GM18868 (cell line): ENCODE measurements at regions not wholly inside any gene's neighbourhood (a gene's known extent, or its start where the extent isn't known, plus 50 kb on each side); places are given as distances from the start of the nearest gene placed in this dataset.
"Not testable (repeated sequence)": the region's sequence is repeated elsewhere in the genome, so short reads cannot be mapped to it uniquely, and the experiment has no call there.

Source experiments
- ATAC-seq: cut with Tn5 transposase; IDR thresholded peaks from one replicate; pipeline ENCODE4 v1.9.1; 2021; ENCODE audit warnings: mild to moderate bottlenecking, moderate library complexity; ENCODE audit not compliant: unreplicated experiment

DNA sequence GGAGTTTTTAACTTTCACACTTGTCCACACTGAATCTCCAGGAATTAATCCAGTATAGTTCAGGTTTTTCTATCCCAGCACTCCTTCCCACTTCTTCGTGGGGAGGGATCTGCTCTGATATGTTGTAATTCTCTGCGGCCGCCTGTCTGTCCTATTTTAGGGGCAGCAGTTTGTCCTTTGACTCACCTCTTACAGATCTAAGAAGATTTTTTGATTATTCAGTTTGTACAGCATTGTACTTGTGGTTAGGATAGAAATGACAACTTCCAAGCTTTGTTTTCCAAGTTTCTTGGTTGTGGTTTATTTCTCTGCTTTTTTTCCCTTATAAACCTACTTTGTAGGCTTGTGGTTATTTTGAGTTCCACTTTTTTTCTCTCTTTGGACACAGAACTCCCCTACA, 601.7 kb downstream of the SI start:
- no peak for ATAC-seq

DNA sequence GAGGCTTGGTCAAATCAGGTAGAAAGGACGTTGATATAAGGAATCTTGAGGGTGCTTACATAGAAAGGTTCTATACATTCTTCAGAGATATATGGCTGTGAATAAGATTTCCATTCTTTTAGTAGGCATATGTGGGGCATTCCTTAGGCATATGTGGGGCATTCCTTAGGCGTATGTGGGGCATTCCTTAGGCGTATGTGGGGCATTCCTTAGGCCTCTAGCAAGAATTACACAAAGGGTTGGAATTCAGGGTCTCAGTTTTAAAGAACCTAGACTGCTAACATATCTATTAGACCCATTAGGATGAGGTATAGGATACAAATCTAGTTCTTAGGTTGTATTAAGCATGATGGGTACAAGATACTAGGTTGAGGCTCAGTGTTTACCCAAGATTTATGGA, 607.8 kb downstream of the SI start:
- no peak for ATAC-seq

DNA sequence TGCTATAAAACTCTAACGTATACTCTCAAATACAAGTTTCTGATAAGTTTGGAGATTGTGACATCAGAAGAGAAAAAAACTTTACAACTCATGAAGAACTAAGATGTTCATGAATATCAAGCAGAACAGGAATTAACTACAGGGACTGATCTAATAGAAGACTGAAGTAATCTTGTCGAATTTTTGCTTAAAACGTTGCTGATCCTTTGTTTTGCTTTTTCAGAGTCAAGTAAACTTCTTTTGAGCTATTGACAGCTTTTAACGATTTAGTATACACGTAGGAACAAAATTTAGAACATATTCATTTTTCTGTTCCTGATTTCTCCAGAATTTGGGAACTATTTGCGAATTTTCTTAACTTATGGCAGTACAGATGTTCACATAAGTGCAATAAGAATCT, 610.2 kb downstream of the SI start:
- no peak for ATAC-seq

DNA sequence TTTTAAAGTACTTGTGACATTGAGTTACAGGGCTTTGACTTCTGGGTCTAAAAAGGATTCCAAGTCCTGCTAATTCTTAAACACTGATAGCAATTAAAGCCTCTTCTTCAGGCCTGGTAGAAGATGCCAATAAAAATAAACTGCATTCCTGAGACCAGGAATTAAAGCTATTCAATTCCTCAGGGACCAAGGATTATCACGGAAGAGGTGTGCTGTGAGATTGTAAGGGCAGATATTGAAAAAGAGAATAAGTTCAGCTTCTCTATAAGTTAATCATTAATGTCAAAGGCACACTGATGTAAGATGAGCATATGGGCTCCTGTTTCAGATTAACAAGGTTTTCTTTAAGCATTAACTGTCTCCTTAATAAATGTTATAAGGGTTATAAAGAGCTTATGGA, 611.3 kb downstream of the SI start:
- no peak for ATAC-seq

DNA sequence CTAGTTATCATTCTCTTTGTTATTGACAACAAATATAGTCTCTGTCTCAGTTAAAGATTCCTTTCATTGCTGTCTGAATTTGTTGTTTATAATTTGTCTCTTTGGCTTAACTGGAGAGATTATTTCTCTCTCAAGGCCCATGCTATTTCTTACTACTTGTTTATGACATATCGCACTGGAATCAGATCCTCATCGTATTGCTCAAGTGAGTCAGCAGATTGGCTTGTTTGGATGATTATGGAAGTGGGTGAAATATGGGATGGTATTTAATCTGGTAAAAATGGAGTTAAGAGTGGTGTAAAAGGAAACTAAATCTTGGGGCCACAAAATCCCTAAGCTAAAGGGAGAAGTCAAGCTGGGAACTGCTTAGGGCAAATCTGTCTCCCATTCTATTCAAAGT, 613.1 kb downstream of the SI start:
- ATAC-seq: no peak

DNA sequence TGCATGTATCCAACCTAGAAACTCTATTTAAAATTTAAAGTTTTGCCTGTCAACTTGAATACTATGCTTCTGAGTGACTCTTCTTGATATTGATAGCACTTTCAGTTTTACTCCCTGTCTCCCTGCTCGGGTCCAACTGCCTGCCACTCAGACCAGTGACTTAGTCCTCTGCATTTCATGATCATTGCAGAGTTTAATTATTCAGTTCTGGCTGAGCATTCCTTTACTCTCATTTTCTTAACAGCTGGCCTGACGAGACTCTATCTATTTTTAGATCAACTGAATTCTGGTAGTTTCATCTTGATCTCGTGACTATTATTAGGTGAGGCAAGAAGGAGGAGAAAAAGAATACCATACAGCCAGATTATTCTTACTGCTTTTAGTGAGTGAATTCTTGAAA, 617.4 kb downstream of the SI start:
- peak; percentile 77 for ATAC-seq

DNA sequence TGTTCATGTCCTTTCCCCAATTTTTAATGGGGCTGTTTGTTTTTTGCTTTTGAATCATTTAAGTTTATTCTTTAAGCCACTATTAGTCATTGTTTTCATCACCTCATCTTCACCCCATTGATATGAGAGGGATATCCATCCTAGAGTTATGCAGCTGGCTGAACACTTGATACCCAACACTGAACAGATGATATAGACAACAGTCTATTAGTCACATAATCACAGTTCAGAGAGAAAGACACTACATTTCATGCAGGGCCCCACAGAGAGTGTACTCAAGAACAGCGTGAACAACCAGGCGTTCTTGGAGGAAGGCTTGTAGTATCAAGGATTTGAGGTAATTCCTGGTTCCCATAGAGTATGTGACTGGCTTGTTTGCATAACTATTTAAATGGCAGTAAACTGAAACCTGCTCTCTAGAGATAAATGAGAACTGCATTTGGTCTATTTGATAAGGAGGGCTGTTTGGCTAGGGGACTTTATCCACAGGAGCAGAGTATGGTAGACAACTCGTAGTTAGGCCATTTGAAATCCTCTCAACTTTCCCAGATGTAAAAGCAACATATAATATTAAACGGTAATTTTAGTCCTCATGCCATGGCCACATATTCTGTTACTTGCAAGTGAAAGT, 618.7 kb downstream of the SI start:
- no peak for ATAC-seq

DNA sequence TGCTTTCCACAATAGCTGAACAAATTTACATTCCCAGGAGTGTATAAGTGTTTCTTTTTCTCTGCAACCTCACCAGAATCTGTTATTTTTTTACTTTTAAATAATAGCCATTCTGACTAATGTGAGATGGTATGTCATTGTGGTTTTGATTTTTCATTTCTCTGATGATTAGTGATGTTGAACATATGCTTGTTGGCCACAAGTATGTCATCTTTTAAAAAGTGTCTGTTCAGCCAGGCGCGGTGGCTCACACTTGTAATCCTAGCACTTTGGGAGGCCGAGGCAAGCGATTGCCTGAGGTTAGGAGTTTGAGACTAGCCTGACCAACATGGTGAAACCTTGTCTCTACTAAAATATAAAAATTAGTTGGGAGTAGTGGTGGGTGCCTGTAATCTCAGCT, 619.3 kb downstream of the SI start:
- ATAC-seq: no peak

DNA sequence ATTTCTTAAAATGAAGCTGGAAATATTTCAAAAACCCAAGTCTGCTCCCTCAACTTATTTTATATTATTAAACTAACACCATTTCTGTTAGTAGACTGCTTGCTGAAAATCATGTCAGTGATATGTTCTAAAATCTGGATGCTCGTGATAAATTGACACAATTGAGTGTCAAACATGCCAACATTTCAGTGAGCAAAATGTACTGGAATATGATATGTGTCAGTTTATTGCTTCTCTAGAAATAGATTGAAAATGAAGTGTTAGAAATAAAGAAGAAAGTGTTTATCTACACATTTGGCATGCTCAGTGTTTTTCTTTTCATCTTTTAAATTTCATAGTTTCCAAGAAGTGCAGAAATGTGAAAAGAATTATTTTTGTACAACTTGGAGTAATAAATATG, 624.6 kb downstream of the SI start:
- no peak for ATAC-seq

DNA sequence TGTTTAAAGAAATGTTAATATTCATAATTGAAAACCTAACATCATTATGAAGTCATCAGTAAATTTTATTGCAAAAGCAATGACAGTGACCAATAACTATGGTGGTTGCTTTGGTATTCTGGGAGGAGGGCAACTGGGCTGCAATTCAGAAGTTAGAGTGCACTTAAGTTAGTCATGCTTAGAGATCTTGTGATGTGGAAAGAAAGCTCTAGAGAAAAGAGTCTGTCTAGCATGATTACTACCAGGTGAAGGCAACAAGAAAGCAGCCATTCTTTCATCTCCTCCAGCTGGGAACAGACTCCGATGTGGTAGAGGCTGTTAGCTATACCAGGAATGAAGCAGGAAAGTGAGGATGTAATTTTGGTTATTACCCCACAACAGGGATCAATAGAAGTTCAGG, 625.6 kb downstream of the SI start:
- no peak for ATAC-seq

DNA sequence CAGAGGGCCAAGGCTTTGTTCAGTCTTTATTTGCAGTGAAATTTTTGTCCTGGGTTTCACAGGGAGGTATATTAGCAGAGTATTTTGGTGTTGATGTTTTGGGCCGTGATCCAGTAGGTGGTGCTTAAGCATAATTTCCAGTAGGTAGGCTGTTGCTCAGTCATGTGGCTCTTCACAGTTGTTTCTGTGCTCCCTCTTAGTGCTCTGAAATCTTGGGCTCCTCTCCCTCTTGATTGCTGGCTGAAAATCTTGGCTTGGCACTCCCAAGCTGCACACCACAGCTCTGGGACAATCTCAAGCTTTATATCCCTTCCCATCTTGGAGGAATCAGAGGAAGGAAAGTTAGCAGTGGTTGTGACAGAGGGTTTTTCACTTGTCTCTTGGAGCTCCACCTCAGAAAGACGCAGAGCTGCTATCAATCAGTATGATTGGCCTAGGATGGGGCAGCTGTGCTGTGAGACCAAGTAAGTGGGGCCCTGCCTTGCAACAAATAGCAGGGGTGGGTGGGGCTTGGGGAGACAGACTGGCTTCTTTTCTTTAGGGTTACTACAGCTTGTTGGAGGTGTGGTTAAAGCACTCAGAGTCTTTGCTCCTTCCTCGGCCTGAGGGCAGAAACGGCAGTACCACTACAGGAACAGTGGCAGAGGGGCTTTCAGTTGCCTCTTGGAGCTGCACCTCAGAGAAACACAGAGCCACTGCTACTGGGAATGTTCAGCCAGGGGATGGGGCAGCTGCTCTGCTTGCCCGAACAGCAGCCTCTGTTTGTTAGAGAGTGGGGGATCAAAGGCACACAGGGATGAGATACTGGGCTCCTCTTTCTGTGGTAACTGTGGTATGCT, 627.0 kb downstream of the SI start:
- ATAC-seq: no peak

DNA sequence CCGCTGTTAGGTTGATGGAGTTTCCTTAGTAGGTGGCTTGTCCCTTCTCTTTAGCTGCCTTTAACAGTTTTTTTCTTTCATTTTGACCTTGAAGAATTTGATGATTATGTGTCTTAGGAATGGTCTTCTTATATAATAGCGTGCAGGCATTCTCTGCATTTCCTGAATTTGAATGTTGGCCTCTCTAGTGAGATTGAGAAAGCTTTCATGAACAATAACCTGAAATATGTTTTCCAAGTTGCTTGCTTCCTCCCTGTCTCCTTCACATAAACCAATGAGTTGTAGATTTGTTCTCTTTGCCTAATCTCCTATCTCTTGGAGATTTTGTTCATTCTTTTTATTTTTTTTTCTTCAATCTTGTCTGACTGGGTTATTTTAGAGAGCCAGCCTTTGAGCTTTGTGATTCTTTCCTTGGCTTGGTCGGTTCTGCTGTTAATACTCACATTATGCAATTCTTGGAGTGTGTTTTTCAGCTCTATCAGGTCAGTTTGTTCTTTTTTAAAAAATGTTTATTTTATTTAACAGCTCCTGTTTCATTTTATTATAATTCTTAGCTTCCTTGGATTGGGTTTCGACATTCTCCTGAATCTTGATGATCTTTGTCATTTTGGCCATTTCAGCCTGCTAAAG, 627.9 kb downstream of the SI start:
- ATAC-seq: no peak

DNA sequence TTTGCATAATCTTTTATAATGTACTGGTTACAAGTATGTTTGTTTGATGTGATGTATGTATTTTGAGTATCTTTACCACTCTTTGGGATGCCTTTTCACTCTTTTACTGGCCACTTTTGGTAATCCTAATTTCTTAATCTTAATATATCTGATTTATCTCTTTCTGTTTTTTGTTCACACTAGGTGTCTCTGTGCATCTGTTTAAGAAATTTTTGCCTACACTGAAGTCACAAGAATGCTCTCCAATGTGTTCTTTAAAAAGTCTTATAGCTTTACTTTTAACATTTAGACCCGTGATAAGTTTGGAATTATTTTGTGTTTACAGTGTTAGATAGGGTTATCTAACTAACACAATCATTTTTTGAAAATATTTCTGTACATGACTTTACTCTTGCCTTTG, 659.1 kb downstream of the SI start:
- ATAC-seq: no peak

DNA sequence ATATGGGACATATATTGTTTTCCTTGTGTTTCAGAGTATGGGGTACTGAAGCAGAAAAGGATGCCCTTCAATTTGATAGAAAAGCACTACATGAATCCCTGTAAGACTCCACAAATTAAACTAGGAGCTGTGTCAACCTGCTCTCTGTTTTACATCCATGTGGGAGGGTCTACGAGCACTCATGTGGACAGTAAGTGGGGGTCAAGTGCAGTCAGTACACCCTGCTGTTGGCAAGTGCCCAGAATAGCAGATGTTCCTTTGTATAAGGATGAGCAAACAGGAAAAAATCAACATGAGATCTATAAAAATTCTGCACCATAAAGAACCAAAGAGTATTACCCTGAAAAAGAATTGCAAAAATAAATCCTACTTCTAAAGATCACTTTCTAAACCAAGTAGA, 659.9 kb downstream of the SI start:
- no peak for ATAC-seq

DNA sequence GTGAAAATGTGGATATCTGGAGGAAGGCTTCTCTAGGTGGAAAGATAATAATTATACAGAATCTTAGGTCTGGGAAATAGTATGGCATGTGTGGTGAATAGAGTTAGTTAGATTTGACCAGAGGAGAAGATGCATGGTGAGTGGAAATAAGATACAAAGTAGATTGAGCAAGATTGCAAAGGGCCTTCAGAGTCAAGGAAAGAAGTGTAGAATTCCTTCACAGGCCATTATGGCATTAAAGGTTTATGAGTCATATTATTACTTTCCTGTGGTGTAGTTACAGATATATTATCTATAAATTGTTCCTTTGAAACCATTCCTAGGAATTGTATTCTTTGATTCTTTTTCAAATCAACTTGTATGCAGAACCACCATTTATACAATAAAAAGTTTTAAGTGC, 660.3 kb downstream of the SI start:
- ATAC-seq: no peak

DNA sequence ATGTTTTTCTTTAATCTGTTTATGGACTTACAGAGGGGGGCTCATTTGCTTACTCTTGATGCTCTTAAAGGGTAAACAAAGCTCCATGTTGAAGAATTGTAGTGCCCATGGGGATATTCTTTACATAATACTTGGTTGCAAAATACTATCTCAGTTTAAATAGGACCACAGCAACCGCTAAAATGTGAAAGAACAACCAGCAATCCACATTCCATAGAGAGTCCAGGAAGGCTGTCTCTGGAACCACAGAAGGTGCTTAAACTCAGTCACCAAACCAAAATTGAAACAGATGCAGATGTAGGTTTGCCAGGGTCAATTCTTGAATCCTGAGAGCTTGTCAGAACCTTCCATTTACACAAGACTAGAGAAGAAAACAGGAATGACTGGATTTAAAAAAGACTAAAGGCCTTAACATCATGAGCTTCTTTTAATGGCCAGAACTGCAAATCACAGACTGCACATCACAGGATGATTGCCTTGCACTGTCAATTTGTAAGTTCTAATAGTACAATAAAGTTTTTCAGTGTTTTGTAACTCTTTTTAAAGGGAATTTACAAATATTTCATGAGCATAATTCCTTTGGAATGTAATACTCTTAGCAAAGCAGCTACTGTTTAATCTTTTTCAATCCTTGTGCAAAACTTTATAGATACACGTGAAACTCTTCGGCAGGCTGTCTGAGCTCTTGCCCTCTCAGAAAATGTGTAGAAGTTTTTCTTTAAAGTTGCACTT, 661.6 kb downstream of the SI start:
- ATAC-seq: no peak

DNA sequence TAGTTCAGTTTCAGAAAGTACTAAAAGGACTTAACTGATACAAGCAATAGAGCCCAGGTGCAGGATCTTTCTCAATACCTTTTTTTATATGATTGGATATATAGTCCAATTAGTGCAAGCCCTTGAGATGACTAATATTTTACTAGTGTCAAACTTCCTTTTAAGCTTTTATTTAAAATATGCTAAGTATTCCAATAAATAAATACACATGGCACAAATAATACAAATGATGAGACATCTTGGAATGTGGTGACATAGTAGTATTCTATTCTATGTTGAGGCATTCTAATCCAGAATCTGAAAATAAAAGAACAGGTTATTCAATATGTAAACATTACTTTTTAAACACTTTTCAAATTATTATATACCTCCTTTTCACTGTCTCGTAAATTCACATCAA, 670.0 kb downstream of the SI start:
- ATAC-seq: no peak

DNA sequence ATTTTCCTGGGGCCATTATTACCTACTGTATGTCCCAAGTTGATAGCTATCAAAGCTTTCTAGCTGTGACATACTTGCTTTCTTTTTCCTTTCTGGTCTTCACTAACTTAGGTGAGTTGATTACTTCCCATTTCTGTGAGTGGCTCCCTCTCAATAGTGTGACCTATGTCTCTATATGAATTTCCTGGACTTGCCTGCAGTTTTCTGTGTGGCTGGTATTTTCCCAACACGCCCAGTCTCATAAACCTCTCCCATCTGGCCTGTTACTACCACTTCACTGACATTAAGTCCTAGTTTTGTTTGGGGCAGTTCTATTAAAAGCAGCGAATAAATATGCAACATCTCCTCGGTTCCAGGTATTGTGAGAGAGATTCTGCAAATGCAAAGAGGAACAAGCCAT, 671.2 kb downstream of the SI start:
- ATAC-seq: no peak

DNA sequence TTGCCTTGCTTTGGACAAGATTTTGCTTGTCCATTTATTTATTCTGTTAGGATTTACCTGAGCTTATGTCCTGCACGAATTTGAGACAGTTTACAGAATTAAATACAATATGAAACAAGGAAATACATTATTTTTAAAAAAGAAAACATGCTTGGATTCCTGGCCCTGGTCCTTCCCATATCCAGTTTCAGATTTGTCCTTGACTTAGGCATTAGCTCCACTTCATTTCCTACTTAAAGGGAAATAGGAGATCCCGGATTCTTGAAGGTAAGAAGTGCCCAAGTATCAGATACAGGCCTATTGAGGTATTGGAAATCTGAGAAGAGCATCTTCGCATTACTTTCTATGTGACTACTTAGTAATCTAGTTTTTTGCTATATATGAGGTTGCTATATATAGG, 672.0 kb downstream of the SI start:
- ATAC-seq: no peak

DNA sequence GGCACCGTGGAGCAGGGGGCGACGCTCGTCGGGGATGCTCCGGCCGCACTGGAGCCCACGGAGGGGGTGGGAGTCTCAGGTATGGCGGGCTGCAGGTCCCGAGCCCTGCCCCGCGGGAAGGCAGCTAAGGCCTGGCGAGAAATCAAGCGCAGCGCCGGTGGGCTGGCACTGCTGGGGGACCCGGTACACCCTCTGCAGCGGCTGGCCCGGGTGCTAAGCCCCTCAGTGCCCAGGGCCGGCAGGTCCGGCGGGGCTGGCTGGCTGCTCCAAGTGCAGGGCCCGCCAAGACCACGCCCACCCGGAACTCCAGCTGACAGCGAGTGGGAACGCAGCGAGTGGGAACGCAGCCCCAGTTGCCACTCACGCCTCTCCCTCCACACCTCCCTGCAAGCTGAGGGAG, 676.4 kb downstream of the SI start:
- ATAC-seq: no peak

DNA sequence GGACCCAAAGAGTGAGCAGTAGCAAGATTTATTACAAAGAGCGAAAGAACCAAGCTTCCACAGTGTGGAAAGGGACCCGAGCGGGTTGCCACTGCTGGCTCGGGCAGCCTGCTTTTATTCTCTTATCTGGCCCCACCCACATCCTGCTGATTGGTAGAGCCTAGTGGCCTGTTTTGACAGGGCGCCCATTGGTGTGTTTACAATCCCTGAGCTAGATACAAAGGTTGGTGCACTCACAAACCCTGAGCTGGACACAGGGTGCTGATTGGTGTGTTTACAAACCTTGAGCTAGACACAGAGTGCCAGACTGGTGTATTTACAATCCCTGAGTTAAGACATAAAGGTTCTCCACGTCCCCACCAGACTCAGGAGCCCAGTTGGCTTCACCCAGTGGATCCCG, 676.9 kb downstream of the SI start:
- ATAC-seq: not testable (repeated sequence)

DNA sequence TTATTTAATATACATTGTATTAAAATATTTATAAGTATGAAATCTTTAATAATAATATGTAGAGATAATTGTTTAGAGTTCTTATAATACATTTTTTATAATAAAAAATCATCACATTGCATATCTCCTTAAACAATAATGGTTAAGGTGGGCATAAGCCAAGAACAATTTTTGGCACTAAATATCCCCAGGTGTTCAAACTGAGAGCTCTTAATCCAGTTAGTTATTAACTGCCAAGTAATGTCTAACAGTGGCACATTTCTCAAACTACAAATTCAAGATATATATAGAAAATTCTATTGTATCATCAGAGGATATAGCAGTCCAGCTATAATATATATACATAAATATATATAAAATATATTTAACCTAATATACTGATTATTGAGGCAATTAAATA, 680.8 kb downstream of the SI start:
- no peak for ATAC-seq
